Nephron progenitor cell (in vitro differentiated cells): ENCODE measurements at regions not wholly inside any gene's neighbourhood (a gene's known extent, or its start where the extent isn't known, plus 50 kb on each side); places are given as distances from the start of the nearest gene placed in this dataset.
A peak's percentile ranks its signal among the peaks of the same experiment; 100 is the strongest.

ENCODE experiments used
- DNase-seq: peaks from one replicate; pipeline ENCODE4 v3.0.0; 2021
- H3K27ac Mint-ChIP-seq: 2 replicates; pipeline ENCODE4 v1.8.0; 2021; ENCODE audit warnings: mild to moderate bottlenecking, moderate library complexity, mixed read lengths
- H3K27me3 Mint-ChIP-seq: 2 replicates; pipeline ENCODE4 v1.8.0; 2021; ENCODE audit warnings: mild to moderate bottlenecking, low read depth, mixed read lengths; ENCODE audit not compliant: poor library complexity
- H3K36me3 Mint-ChIP-seq: 2 replicates; pipeline ENCODE4 v1.8.0; 2021; ENCODE audit warnings: low read depth, mixed read lengths
- H3K4me1 Mint-ChIP-seq: 2 replicates; pipeline ENCODE4 v1.8.0; 2021; ENCODE audit warnings: mixed read lengths
- H3K4me3 Mint-ChIP-seq: 2 replicates; pipeline ENCODE4 v1.8.0; 2021; ENCODE audit warnings: mild to moderate bottlenecking, moderate library complexity, mixed read lengths
- H3K9me3 Mint-ChIP-seq: 2 replicates; pipeline ENCODE4 v1.8.0; 2021; ENCODE audit warnings: mild to moderate bottlenecking, moderate library complexity, mixed read lengths
- CTCF ChIP-seq: fragments of 200-600 bp; sonication (generic); IDR thresholded peaks from 2 replicates; pipeline ENCODE4 v1.5.0; 2021; ENCODE audit warnings: antibody characterized with exemption

- H3K27ac Mint-ChIP-seq, result no peak overlapping the region
- H3K27me3 Mint-ChIP-seq, result peaks cover 6% of the 10 kb centered on the region
- no peak overlapping the region for H3K4me3 Mint-ChIP-seq
- no peaks in the 10 kb centered on the region for H3K36me3 Mint-ChIP-seq
- peaks cover 54% of the 10 kb centered on the region for H3K4me1 Mint-ChIP-seq
- no peaks in the 10 kb centered on the region for H3K9me3 Mint-ChIP-seq
- no peak for DNase-seq
- no peak for TF ChIP-seq CTCF
Observed at GRCh38 chr6:40724886-40725285, 137.7 kb upstream of the LRFN2 start.

GRCh38 chr6:40723967-40724366 is 136.8 kb upstream of the LRFN2 start:
- DNase-seq, result no peak
- H3K27ac Mint-ChIP-seq, result no peak overlapping the region
- no peak overlapping the region for H3K4me3 Mint-ChIP-seq
- no peaks in the 10 kb centered on the region for H3K9me3 Mint-ChIP-seq
- H3K4me1 Mint-ChIP-seq, result peaks cover 62% of the 10 kb centered on the region
- H3K27me3 Mint-ChIP-seq, result peaks cover 6% of the 10 kb centered on the region
- H3K36me3 Mint-ChIP-seq, result no peaks in the 10 kb centered on the region
- TF ChIP-seq CTCF, result no peak

- peaks cover 10% of the 10 kb centered on the region for H3K27me3 Mint-ChIP-seq
- no peak for TF ChIP-seq CTCF
- H3K36me3 Mint-ChIP-seq, result no peaks in the 10 kb centered on the region
- H3K4me3 Mint-ChIP-seq, result peak overlapping the region; percentile 3
- H3K27ac Mint-ChIP-seq, result peak overlapping the region; percentile 80
- H3K9me3 Mint-ChIP-seq, result no peaks in the 10 kb centered on the region
- H3K4me1 Mint-ChIP-seq, result peaks cover 64% of the 10 kb centered on the region
- no peak for DNase-seq
Observed at GRCh38 chr6:40722553-40723258, 135.5 kb upstream of the LRFN2 start.

- Mint-ChIP-seq H3K27ac (peak overlapping the region; percentile 80), H3K4me1 (peaks cover 60% of the 10 kb centered on the region), H3K36me3 (no peaks in the 10 kb centered on the region), H3K27me3 (peaks cover 14% of the 10 kb centered on the region), H3K9me3 (no peaks in the 10 kb centered on the region), H3K4me3 (peak overlapping the region; percentile 46)
- no peak for TF ChIP-seq CTCF
- no peak for DNase-seq
Observed at GRCh38 chr6:40722091-40722490, 134.9 kb upstream of the LRFN2 start.

- peak overlapping the region; percentile 46 for H3K4me3 Mint-ChIP-seq
- no peaks in the 10 kb centered on the region for H3K36me3 Mint-ChIP-seq
- no peak for TF ChIP-seq CTCF
- peaks cover 14% of the 10 kb centered on the region for H3K27me3 Mint-ChIP-seq
- no peaks in the 10 kb centered on the region for H3K9me3 Mint-ChIP-seq
- H3K4me1 Mint-ChIP-seq, result peaks cover 56% of the 10 kb centered on the region
- DNase-seq, result no peak
- H3K27ac Mint-ChIP-seq, result peak overlapping the region; percentile 47
Observed at GRCh38 chr6:40721271-40721952, 134.2 kb upstream of the LRFN2 start.

GRCh38 chr6:40720375-40720748 is 133.2 kb upstream of the LRFN2 start:
- no peak for DNase-seq
- H3K4me1 Mint-ChIP-seq, result peaks cover 62% of the 10 kb centered on the region
- H3K27ac Mint-ChIP-seq, result peak overlapping the region; percentile 33
- TF ChIP-seq CTCF, result no peak
- H3K36me3 Mint-ChIP-seq, result no peaks in the 10 kb centered on the region
- peak overlapping the region; percentile 57 for H3K4me3 Mint-ChIP-seq
- peaks cover 11% of the 10 kb centered on the region for H3K27me3 Mint-ChIP-seq
- no peaks in the 10 kb centered on the region for H3K9me3 Mint-ChIP-seq
